Hepatocyte (in vitro differentiated cells): ENCODE measurements at regions not wholly inside any gene's neighbourhood (a gene's known extent, or its start where the extent isn't known, plus 50 kb on each side); places are given as distances from the start of the nearest gene placed in this dataset.

Source experiments
- CTCF ChIP-seq: fragments of 200-600 bp; sonication (generic); IDR thresholded peaks from 2 replicates; pipeline ENCODE4 v1.5.1; 2016; ENCODE audit warnings: antibody characterized with exemption, mild to moderate bottlenecking; ENCODE audit not compliant: poor library complexity
- EZH2phosphoT487 ChIP-seq: fragments of 200-600 bp; sonication (generic); IDR thresholded peaks from one replicate; pipeline ENCODE4 v1.6.1; 2018; ENCODE audit warnings: antibody characterized with exemption, mild to moderate bottlenecking, low read depth, moderate library complexity; ENCODE audit not compliant: unreplicated experiment, severe bottlenecking

GRCh38 chr13:76798037-76798436 lies 88.2 kb downstream of the KCTD12 start:
- TF ChIP-seq CTCF (no peak), EZH2phosphoT487 (no peak)
